Activated T-helper 1 cell treated with anti-CD3 and anti-CD28 coated beads, Interleukin-12 subunit alpha, Interleukin-12 subunit beta, Interleukin-2, Interleukin-4 antibody, amounts not matched to agents 30 ng/mL and 10 ng/mL and 1 ng/mL, durations not matched to agents 14 hours and 24 hours and 36 hours (primary cell): ENCODE measurements at regions not wholly inside any gene's neighbourhood (a gene's known extent, or its start where the extent isn't known, plus 50 kb on each side); places are given as distances from the start of the nearest gene placed in this dataset.

Experiments used
- DNase-seq: peaks from one replicate; pipeline ENCODE4 v3.0.0; 2021; ENCODE audit warnings: low spot score
- H3K27ac Mint-ChIP-seq: one replicate; pipeline ENCODE4 v1.8.0; 2021; ENCODE audit warnings: mild to moderate bottlenecking, mixed read lengths
- H3K27me3 Mint-ChIP-seq: one replicate; pipeline ENCODE4 v1.8.0; 2022; ENCODE audit warnings: mild to moderate bottlenecking, moderate library complexity, mixed read lengths; ENCODE audit not compliant: insufficient read depth
- H3K36me3 Mint-ChIP-seq: one replicate; pipeline ENCODE4 v1.8.0; 2021; ENCODE audit warnings: low read depth, mixed read lengths
- H3K4me1 Mint-ChIP-seq: one replicate; pipeline ENCODE4 v1.8.0; 2021; ENCODE audit warnings: low read depth, mixed read lengths
- H3K4me3 Mint-ChIP-seq: one replicate; pipeline ENCODE4 v1.8.0; 2021; ENCODE audit warnings: mild to moderate bottlenecking, moderate library complexity, mixed read lengths
- H3K9me3 Mint-ChIP-seq: one replicate; pipeline ENCODE4 v1.8.0; 2021; ENCODE audit warnings: mixed read lengths
- intact Hi-C: fragments of 100-400 bp; cut with micrococcal nuclease; formaldehyde crosslinking; loops from one replicate; pipeline ENCODE4 v1.15.1; 2024

- Mint-ChIP-seq H3K9me3 (peaks cover 8% of the 10 kb centered on the region), H3K36me3 (no peaks in the 10 kb centered on the region), H3K27ac (no peak overlapping the region), H3K4me1 (no peaks in the 10 kb centered on the region), H3K27me3 (no peaks in the 10 kb centered on the region), H3K4me3 (no peak overlapping the region)
- DNase-seq: no peak
- intact Hi-C loops: no loop called here
These were observed 94.6 kb upstream of the TAS2R1 start for GRCh38 chr5:9724707-9725106.

GRCh38 chr5:9722601-9723180, 92.5 kb upstream of the TAS2R1 start:
- intact Hi-C loops: no loop called here
- Mint-ChIP-seq H3K36me3 (no peaks in the 10 kb centered on the region), H3K4me3 (no peak overlapping the region), H3K27me3 (no peaks in the 10 kb centered on the region), H3K4me1 (no peaks in the 10 kb centered on the region), H3K9me3 (peaks cover 8% of the 10 kb centered on the region), H3K27ac (no peak overlapping the region)
- DNase-seq: no peak

- Mint-ChIP-seq H3K4me3 (no peak overlapping the region), H3K27me3 (no peaks in the 10 kb centered on the region), H3K4me1 (no peaks in the 10 kb centered on the region), H3K36me3 (no peaks in the 10 kb centered on the region), H3K9me3 (peaks cover 8% of the 10 kb centered on the region), H3K27ac (no peak overlapping the region)
- no peak for DNase-seq
- intact Hi-C loops: no loop called here
These were observed 91.0 kb upstream of the TAS2R1 start for GRCh38 chr5:9721161-9721560.

- H3K4me3 Mint-ChIP-seq: no peak overlapping the region
- H3K4me1 Mint-ChIP-seq: no peaks in the 10 kb centered on the region
- intact Hi-C loops: no loop called here
- no peak for DNase-seq
- peaks cover 8% of the 10 kb centered on the region for H3K9me3 Mint-ChIP-seq
- H3K36me3 Mint-ChIP-seq: no peaks in the 10 kb centered on the region
- no peaks in the 10 kb centered on the region for H3K27me3 Mint-ChIP-seq
- no peak overlapping the region for H3K27ac Mint-ChIP-seq
These were observed 90.2 kb upstream of the TAS2R1 start for GRCh38 chr5:9720361-9720760.

GRCh38 chr5:9716838-9717281, 86.7 kb upstream of the TAS2R1 start:
- Mint-ChIP-seq H3K27ac (no peak overlapping the region), H3K27me3 (no peaks in the 10 kb centered on the region), H3K4me3 (no peak overlapping the region), H3K36me3 (no peaks in the 10 kb centered on the region), H3K4me1 (no peaks in the 10 kb centered on the region), H3K9me3 (no peaks in the 10 kb centered on the region)
- intact Hi-C loops: no loop called here
- DNase-seq: no peak

- no peaks in the 10 kb centered on the region for H3K36me3 Mint-ChIP-seq
- intact Hi-C loops: no loop called here
- no peaks in the 10 kb centered on the region for H3K27me3 Mint-ChIP-seq
- H3K27ac Mint-ChIP-seq: no peak overlapping the region
- no peak overlapping the region for H3K4me3 Mint-ChIP-seq
- DNase-seq: no peak
- H3K9me3 Mint-ChIP-seq: no peaks in the 10 kb centered on the region
- no peaks in the 10 kb centered on the region for H3K4me1 Mint-ChIP-seq
These were observed 85.8 kb upstream of the TAS2R1 start for GRCh38 chr5:9715891-9716335.

GRCh38 chr5:9713959-9714586, 83.9 kb upstream of the TAS2R1 start:
- DNase-seq: no peak
- Mint-ChIP-seq H3K27me3 (no peaks in the 10 kb centered on the region), H3K9me3 (no peaks in the 10 kb centered on the region), H3K4me3 (no peak overlapping the region), H3K4me1 (no peaks in the 10 kb centered on the region), H3K27ac (no peak overlapping the region), H3K36me3 (no peaks in the 10 kb centered on the region)
- intact Hi-C loops: no loop called here

GRCh38 chr5:9713356-9713755, 83.2 kb upstream of the TAS2R1 start:
- Mint-ChIP-seq H3K4me3 (no peak overlapping the region), H3K4me1 (no peaks in the 10 kb centered on the region), H3K9me3 (peaks cover 4% of the 10 kb centered on the region), H3K27me3 (no peaks in the 10 kb centered on the region), H3K27ac (no peak overlapping the region), H3K36me3 (no peaks in the 10 kb centered on the region)
- intact Hi-C loops: no loop called here
- no peak for DNase-seq

- intact Hi-C loops: no loop called here
- H3K4me1 Mint-ChIP-seq: no peaks in the 10 kb centered on the region
- no peaks in the 10 kb centered on the region for H3K27me3 Mint-ChIP-seq
- DNase-seq: no peak
- H3K9me3 Mint-ChIP-seq: peaks cover 4% of the 10 kb centered on the region
- H3K36me3 Mint-ChIP-seq: no peaks in the 10 kb centered on the region
- H3K4me3 Mint-ChIP-seq: no peak overlapping the region
- H3K27ac Mint-ChIP-seq: no peak overlapping the region
These were observed 82.8 kb upstream of the TAS2R1 start for GRCh38 chr5:9712911-9713310.

- intact Hi-C loops: no loop called here
- Mint-ChIP-seq H3K9me3 (peaks cover 4% of the 10 kb centered on the region), H3K27me3 (no peaks in the 10 kb centered on the region), H3K4me3 (no peak overlapping the region), H3K27ac (no peak overlapping the region), H3K4me1 (no peaks in the 10 kb centered on the region), H3K36me3 (no peaks in the 10 kb centered on the region)
- no peak for DNase-seq
These were observed 82.4 kb upstream of the TAS2R1 start for GRCh38 chr5:9712506-9712905.

- Mint-ChIP-seq H3K4me3 (no peak overlapping the region), H3K9me3 (peaks cover 4% of the 10 kb centered on the region), H3K27me3 (no peaks in the 10 kb centered on the region), H3K4me1 (no peaks in the 10 kb centered on the region), H3K27ac (no peak overlapping the region), H3K36me3 (no peaks in the 10 kb centered on the region)
- intact Hi-C loops: no loop called here
- DNase-seq: no peak
These were observed 79.9 kb upstream of the TAS2R1 start for GRCh38 chr5:9710069-9710468.

GRCh38 chr5:9707732-9708462, 77.7 kb upstream of the TAS2R1 start:
- H3K9me3 Mint-ChIP-seq: peaks cover 4% of the 10 kb centered on the region

GRCh38 chr5:9699681-9700080, 69.5 kb upstream of the TAS2R1 start:
- H3K4me3 Mint-ChIP-seq: no peak overlapping the region

More at GRCh38 chr5:9707732-9708462, 77.7 kb upstream of the TAS2R1 start:
- no peaks in the 10 kb centered on the region for H3K36me3 Mint-ChIP-seq
- H3K27me3 Mint-ChIP-seq: no peaks in the 10 kb centered on the region
- intact Hi-C loops: no loop called here
- H3K4me3 Mint-ChIP-seq: no peak overlapping the region
- no peak for DNase-seq
- no peak overlapping the region for H3K27ac Mint-ChIP-seq
- no peaks in the 10 kb centered on the region for H3K4me1 Mint-ChIP-seq

More at GRCh38 chr5:9699681-9700080, 69.5 kb upstream of the TAS2R1 start:
- no peaks in the 10 kb centered on the region for H3K36me3 Mint-ChIP-seq
- no peaks in the 10 kb centered on the region for H3K4me1 Mint-ChIP-seq
- no peak for DNase-seq
- intact Hi-C loops: no loop called here
- no peaks in the 10 kb centered on the region for H3K27me3 Mint-ChIP-seq
- no peaks in the 10 kb centered on the region for H3K9me3 Mint-ChIP-seq
- no peak overlapping the region for H3K27ac Mint-ChIP-seq
